HepG2 (cell line): ENCODE measurements at regions not wholly inside any gene's neighbourhood (a gene's known extent, or its start where the extent isn't known, plus 50 kb on each side); places are given as distances from the start of the nearest gene placed in this dataset.

ENCODE experiments used
- KLF11 ChIP-seq: IDR thresholded peaks from 2 replicates; pipeline ENCODE4 v1.6.1; 2016; ENCODE audit warnings: missing compliant biosample characterization
- SOX5 ChIP-seq: IDR thresholded peaks from 2 replicates; pipeline ENCODE4 v1.6.1; 2016; ENCODE audit warnings: borderline replicate concordance
- ZNF460 ChIP-seq: sonication (generic); formaldehyde crosslinking; IDR thresholded peaks from 2 replicates; pipeline ENCODE4 v1.5.1; 2020; ENCODE audit warnings: missing genetic modification reagents, mild to moderate bottlenecking, borderline replicate concordance
- ZNF776 ChIP-seq: sonication (generic); formaldehyde crosslinking; IDR thresholded peaks from 2 replicates; pipeline ENCODE4 v1.4.0; 2020; ENCODE audit warnings: mild to moderate bottlenecking, missing genetic modification reagents
- ZNF839 ChIP-seq: sonication (generic); formaldehyde crosslinking; IDR thresholded peaks from 2 replicates; pipeline ENCODE4 v1.4.0; 2020; ENCODE audit warnings: missing genetic modification reagents, mild to moderate bottlenecking, borderline replicate concordance
- TF ChIP-seq, protein P1 (sequence below): IDR thresholded peaks from 2 replicates; pipeline ENCODE4 v1.6.1; 2016; ENCODE audit warnings: control low read depth
- TF ChIP-seq, protein P2 (sequence below): sonication (generic); formaldehyde crosslinking; IDR thresholded peaks from 2 replicates; pipeline ENCODE4 v1.9.0; 2021; ENCODE audit warnings: missing genetic modification reagents, borderline replicate concordance
- TF ChIP-seq, protein P3 (sequence below): sonication (generic); formaldehyde crosslinking; IDR thresholded peaks from 2 replicates; pipeline ENCODE4 v1.8.0; 2022; ENCODE audit warnings: mild to moderate bottlenecking, missing genetic modification reagents, borderline replicate concordance
- TF ChIP-seq, protein P4 (sequence below): sonication (generic); formaldehyde crosslinking; IDR thresholded peaks from 2 replicates; pipeline ENCODE4 v1.4.0; 2020; ENCODE audit warnings: mild to moderate bottlenecking, missing genetic modification reagents

DNA sequence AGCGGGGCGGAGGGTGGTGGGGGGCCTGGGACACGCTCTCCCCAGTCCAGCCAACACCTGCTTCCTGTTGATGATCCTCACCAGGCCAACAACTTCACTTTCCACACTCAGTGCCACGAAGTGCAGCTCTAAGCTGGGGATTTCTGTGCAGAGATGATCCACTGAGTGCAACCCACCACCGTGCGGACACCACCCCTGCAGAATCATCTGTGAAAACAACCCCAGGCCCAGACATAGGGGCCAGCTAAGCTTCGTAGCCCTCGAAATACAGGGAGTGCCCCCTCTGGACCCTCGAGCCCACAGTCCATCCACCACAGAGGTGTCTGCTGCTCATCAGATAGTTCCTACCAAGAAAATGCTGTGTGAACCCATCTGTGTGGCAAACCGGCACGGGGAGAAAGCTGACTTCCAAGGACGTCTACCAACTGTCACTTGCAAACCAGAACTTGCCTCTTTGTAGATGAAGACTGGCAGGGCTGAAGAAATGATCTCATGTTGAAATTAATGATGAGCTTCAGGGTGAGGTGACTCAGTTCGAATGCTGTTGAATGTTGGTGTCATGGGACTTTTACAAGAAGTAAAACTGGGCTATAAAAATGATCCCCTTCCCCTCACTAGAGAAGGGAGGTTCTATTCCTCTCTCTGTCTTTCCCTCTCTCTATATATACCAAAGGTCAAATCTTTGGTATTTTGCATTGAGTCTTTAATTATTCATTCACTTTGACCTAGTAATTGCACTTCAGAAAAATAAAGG, 73.4 kb downstream of the MYEOV start (continued):
- TF ChIP-seq, protein P1, sequence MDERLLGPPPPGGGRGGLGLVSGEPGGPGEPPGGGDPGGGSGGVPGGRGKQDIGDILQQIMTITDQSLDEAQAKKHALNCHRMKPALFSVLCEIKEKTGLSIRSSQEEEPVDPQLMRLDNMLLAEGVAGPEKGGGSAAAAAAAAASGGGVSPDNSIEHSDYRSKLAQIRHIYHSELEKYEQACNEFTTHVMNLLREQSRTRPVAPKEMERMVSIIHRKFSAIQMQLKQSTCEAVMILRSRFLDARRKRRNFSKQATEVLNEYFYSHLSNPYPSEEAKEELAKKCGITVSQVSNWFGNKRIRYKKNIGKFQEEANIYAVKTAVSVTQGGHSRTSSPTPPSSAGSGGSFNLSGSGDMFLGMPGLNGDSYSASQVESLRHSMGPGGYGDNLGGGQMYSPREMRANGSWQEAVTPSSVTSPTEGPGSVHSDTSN (CRISPR knock-in tag): no peak
- TF ChIP-seq ZNF460 (CRISPR knock-in tag): no peak
- TF ChIP-seq ZNF839 (CRISPR knock-in tag): no peak
- no peak for TF ChIP-seq SOX5 (CRISPR knock-in tag)
- TF ChIP-seq KLF11: no peak
- TF ChIP-seq, protein P2, sequence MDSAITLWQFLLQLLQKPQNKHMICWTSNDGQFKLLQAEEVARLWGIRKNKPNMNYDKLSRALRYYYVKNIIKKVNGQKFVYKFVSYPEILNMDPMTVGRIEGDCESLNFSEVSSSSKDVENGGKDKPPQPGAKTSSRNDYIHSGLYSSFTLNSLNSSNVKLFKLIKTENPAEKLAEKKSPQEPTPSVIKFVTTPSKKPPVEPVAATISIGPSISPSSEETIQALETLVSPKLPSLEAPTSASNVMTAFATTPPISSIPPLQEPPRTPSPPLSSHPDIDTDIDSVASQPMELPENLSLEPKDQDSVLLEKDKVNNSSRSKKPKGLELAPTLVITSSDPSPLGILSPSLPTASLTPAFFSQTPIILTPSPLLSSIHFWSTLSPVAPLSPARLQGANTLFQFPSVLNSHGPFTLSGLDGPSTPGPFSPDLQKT (CRISPR knock-in tag): no peak
- TF ChIP-seq, protein P3, sequence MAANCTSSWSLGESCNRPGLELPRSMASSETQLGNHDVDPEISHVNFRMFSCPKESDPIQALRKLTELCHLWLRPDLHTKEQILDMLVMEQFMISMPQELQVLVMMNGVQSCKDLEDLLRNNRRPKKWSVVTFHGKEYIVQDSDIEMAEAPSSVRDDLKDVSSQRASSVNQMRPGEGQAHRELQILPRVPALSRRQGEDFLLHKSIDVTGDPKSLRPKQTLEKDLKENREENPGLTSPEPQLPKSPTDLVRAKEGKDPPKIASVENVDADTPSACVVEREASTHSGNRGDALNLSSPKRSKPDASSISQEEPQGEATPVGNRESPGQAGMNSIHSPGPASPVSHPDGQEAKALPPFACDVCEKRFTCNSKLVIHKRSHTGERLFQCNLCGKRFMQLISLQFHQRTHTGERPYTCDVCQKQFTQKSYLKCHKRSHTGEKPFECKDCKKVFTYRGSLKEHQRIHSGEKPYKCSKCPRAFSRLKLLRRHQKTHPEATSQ (CRISPR knock-in tag): no peak
- TF ChIP-seq, protein P4, sequence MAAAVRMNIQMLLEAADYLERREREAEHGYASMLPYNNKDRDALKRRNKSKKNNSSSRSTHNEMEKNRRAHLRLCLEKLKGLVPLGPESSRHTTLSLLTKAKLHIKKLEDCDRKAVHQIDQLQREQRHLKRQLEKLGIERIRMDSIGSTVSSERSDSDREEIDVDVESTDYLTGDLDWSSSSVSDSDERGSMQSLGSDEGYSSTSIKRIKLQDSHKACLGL (CRISPR knock-in tag): no peak
- no peak for TF ChIP-seq ZNF776 (CRISPR knock-in tag)
- TF ChIP-seq, all 625 proteins: peak for 0
